Ovary (tissue), 3 donors: ENCODE measurements at regions not wholly inside any gene's neighbourhood (a gene's known extent, or its start where the extent isn't known, plus 50 kb on each side); places are given as distances from the start of the nearest gene placed in this dataset.

ENCODE experiments used
- CTCF ChIP-seq, 3 donors: fragments of 450-650 bp in 2 of 3; fragments of 200-600 bp in 1 of 3; IDR thresholded peaks; one replicate each; pipeline versions ENCODE4 v1.5.1 to v1.8.0; 2016 to 2022; ENCODE audit warnings: antibody characterized with exemption in 3 of 3, mild to moderate bottlenecking in 1 of 3
- EP300 ChIP-seq: sonication (generic); formaldehyde crosslinking; IDR thresholded peaks from one replicate; pipeline ENCODE4 v1.6.1; 2017; ENCODE audit warnings: antibody characterized with exemption
- POLR2A ChIP-seq: fragments of 450-650 bp; IDR thresholded peaks from one replicate; pipeline ENCODE4 v1.6.1; 2017; ENCODE audit warnings: antibody characterized with exemption, mild to moderate bottlenecking, moderate library complexity
- donor health status: DM: no; HTN: no; CAD: no.

GRCh38 chr13:54913668-54914067 is 1885.1 kb downstream of the OLFM4 start:
- no peak for TF ChIP-seq CTCF (IDR thresholded peaks at IDR 0.05)
- TF ChIP-seq EP300, result no peak
- TF ChIP-seq POLR2A, result no peak
